ENCODE measurements at regions not wholly inside any gene's neighbourhood (a gene's known extent, or its start where the extent isn't known, plus 50 kb on each side); places are given as distances from the start of the nearest gene placed in this dataset.

- TF ChIP-seq POLR2AphosphoS5 (IDR thresholded peaks at IDR 0.05; ENCODE audit: low read depth, low read length) (no peak), REST (IDR thresholded peaks at IDR 0.05; ENCODE audit: insufficient read depth in 1 of 2, low read depth in 2 of 2, low read length in 2 of 2) (no peak), TAF1 (IDR thresholded peaks at IDR 0.05; ENCODE audit: borderline replicate concordance, insufficient read depth, low read length) (no peak), SIN3A (IDR thresholded peaks at IDR 0.05; ENCODE audit: borderline replicate concordance, insufficient read depth, low read length) (no peak), FOXP2 (optimal IDR thresholded peaks at IDR 0.05; ENCODE audit: borderline replicate concordance, extremely low read depth, extremely low read length, insufficient read depth) (no peak)
These were observed 158.3 kb upstream of the JAG1 start for GRCh38 chr20:10832141-10832540.
